Upper lobe of right lung (tissue), 1 donor: ENCODE measurements at regions not wholly inside any gene's neighbourhood (a gene's known extent, or its start where the extent isn't known, plus 50 kb on each side); places are given as distances from the start of the nearest gene placed in this dataset.

ENCODE experiments used
- ATAC-seq: fragments of 200-7000 bp; cut with Tn5 transposase; one replicate; pipeline ENCODE4 v1.9.1; 2020; ENCODE audit warnings: mild to moderate bottlenecking, moderate library complexity
- DNase-seq: peaks from one replicate; pipeline ENCODE4 v3.0.0-alpha.2; 2020
- H3K27ac ChIP-seq: fragments of 200-600 bp; one replicate; pipeline ENCODE4 v1.8.0; 2022
- H3K27me3 ChIP-seq: fragments of 200-600 bp; one replicate; pipeline ENCODE4 v1.8.0; 2022; ENCODE audit warnings: mild to moderate bottlenecking
- H3K36me3 ChIP-seq: fragments of 200-600 bp; one replicate; pipeline ENCODE4 v1.8.0; 2022
- H3K4me1 ChIP-seq: fragments of 200-600 bp; one replicate; pipeline ENCODE4 v1.8.0; 2022
- H3K4me3 ChIP-seq: fragments of 200-600 bp; one replicate; pipeline ENCODE4 v1.8.0; 2022; ENCODE audit warnings: mild to moderate bottlenecking
- H3K9me3 ChIP-seq: fragments of 200-600 bp; one replicate; pipeline ENCODE4 v1.8.0; 2022
- CTCF ChIP-seq: fragments of 200-600 bp; IDR thresholded peaks from one replicate; pipeline ENCODE4 v1.8.0; 2022; ENCODE audit warnings: antibody characterized with exemption
- intact Hi-C: fragments of 100-400 bp; cut with DNase I; formaldehyde crosslinking; loops from one replicate; pipeline ENCODE4 v1.11.0; 2022
- donor health status: DM: no; HTN: yes; CAD: no; lungs with severe emphysema.

DNA sequence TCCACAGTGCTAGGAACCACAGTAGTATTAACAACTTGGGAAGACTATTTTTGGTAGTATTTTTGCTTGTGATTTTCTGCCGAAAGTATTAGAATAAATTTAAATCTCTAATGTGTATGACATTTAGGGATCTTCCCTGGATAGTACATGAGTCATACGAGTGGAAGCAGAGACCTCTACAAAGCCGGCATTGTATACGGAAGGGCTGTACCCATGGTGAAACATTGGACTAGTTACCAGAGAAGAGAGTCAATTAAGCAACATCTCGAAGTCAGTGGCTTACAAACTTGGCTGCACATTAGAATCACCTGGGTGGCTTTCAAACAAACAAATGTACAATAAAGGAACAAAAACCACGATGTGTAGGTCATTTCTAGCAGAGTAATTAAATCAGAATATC, 1131.7 kb upstream of the LRRTM1 start:
- no peaks in the 10 kb centered on the region for H3K9me3 ChIP-seq
- H3K4me3 ChIP-seq: no peak overlapping the region
- no peaks in the 10 kb centered on the region for H3K4me1 ChIP-seq
- H3K27ac ChIP-seq: no peak overlapping the region
- intact Hi-C loops: no loop called here
- no peaks in the 10 kb centered on the region for H3K27me3 ChIP-seq
- no peak for TF ChIP-seq CTCF
- DNase-seq (no peak), ATAC-seq (no peak)
- no peaks in the 10 kb centered on the region for H3K36me3 ChIP-seq

DNA sequence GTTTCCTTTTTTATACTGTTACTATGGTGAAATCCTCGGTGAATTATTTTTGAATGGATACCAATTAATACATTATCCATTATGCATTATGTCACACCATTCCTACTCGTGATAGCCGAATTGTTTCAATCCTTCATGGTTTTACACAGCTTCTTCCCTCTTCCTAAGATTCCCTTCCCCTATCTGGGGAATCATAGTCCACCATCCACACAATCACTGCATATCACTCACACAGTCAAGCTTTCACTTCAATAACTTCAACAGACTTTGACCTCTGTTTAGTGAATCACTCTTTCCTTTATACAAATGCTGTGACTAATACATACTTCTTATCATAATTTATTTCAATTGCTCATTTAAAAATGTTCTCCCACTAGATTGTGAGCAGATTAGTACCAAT, 1108.1 kb upstream of the LRRTM1 start:
- no peak for TF ChIP-seq CTCF
- H3K36me3 ChIP-seq: no peaks in the 10 kb centered on the region
- DNase-seq: no peak

GRCh38 chr2:81403508-81403907, 1099.0 kb upstream of the LRRTM1 start:
- H3K27ac ChIP-seq: no peak overlapping the region

More for the DNA sequence above, 1108.1 kb upstream of the LRRTM1 start:
- Histone ChIP-seq H3K27ac (no peak overlapping the region), H3K4me1 (no peaks in the 10 kb centered on the region), H3K4me3 (no peak overlapping the region), H3K9me3 (no peaks in the 10 kb centered on the region), H3K27me3 (no peaks in the 10 kb centered on the region)
- intact Hi-C loops: no loop called here
- ATAC-seq: no peak

DNA sequence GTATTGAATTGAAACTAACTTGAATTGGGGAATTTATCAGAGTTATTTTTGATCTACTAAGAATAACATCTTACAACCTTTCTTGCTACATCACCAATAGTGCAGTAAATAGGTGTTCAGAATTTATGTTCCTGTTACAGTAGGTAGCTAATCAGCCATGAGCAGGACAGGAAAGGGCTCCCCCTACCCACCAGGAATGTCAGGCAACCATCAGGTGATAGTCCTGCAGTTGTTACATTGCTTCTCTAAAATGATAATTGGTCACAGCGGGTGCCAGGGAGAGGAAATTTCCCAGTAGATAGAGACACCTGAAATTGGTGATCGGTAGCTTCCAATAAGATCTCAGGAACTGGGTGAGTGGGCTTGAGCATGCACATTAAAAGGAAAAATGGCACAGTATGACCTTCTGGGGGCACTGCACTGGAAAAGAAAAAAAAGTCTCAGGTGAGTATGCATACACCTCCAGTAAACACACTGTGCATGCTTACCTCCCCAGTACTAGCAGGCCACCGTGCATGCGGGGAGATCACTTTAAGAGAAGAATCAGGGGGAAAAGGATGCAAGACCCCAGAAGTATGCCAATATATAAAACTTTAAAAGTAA, 1092.0 kb upstream of the LRRTM1 start:
- H3K9me3 ChIP-seq: no peaks in the 10 kb centered on the region
- ATAC-seq: no peak
- intact Hi-C loops: no loop called here

More at GRCh38 chr2:81403508-81403907, 1099.0 kb upstream of the LRRTM1 start:
- DNase-seq (no peak), ATAC-seq (no peak)
- intact Hi-C loops: no loop called here
- no peaks in the 10 kb centered on the region for H3K9me3 ChIP-seq
- no peaks in the 10 kb centered on the region for H3K4me1 ChIP-seq
- no peak for TF ChIP-seq CTCF
- H3K36me3 ChIP-seq: no peaks in the 10 kb centered on the region
- no peaks in the 10 kb centered on the region for H3K27me3 ChIP-seq
- H3K4me3 ChIP-seq: no peak overlapping the region

DNA sequence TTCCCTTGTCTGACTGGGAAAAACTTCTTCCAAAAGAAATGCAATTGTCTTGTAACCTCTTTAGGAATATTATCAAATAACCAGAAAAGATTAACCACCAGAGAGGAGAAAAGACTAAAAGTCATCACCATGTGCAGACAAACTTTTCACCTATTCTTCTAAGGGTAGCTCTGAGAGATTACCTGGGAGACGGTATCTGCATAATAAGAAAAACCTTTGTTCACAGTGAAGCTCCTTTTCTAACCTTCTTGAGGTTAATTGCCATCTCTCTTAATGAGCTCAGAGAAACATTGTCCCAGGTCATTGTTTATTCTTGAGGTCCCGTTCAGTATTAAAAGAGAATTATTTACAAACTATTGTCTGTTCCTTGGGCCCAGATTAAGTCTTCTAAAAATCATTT, 1091.2 kb upstream of the LRRTM1 start:
- no peak for ATAC-seq
- H3K4me1 ChIP-seq: no peaks in the 10 kb centered on the region
- no peaks in the 10 kb centered on the region for H3K36me3 ChIP-seq
- H3K4me3 ChIP-seq: no peak overlapping the region
- intact Hi-C loops: no loop called here
- H3K9me3 ChIP-seq: no peaks in the 10 kb centered on the region
- no peak for DNase-seq
- H3K27me3 ChIP-seq: no peaks in the 10 kb centered on the region
- no peak overlapping the region for H3K27ac ChIP-seq
- TF ChIP-seq CTCF: no peak

More for the DNA sequence above, 1092.0 kb upstream of the LRRTM1 start:
- Histone ChIP-seq H3K4me3 (no peak overlapping the region), H3K36me3 (no peaks in the 10 kb centered on the region), H3K4me1 (no peaks in the 10 kb centered on the region), H3K27ac (no peak overlapping the region), H3K27me3 (no peaks in the 10 kb centered on the region)
- TF ChIP-seq CTCF: no peak
- DNase-seq: no peak

DNA sequence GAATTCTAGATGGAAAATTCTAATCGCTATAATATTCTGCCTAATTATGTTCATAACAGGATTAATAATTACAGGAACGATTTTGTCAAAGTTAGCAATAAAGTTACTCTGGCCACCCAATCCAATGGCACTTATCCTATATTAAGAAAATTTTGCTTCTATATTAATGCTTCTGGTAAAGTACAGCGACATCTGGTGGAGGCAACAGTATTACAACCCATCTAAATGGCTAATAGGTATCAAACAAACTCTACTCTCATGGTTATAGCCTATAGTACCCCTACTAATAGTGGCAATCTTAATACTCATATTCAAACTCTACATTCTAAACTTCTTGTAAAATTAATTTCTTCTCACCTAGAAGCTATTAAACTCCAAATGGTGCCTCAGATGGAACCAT, 1084.7 kb upstream of the LRRTM1 start:
- no peak overlapping the region for H3K27ac ChIP-seq
- no peaks in the 10 kb centered on the region for H3K9me3 ChIP-seq
- ATAC-seq (no peak), DNase-seq (no peak)
- TF ChIP-seq CTCF: no peak
- H3K4me1 ChIP-seq: no peaks in the 10 kb centered on the region
- no peak overlapping the region for H3K4me3 ChIP-seq
- no peaks in the 10 kb centered on the region for H3K36me3 ChIP-seq
- intact Hi-C loops: no loop called here
- H3K27me3 ChIP-seq: no peaks in the 10 kb centered on the region
